Loucy (cell line): ENCODE measurements at regions not wholly inside any gene's neighbourhood (a gene's known extent, or its start where the extent isn't known, plus 50 kb on each side); places are given as distances from the start of the nearest gene placed in this dataset.
A peak's percentile ranks its signal among the peaks of the same experiment; 100 is the strongest.

Experiments used
- H2AFZ ChIP-seq: fragments of 200-600 bp; sonication (generic); 2 replicates; pipeline ENCODE4 v1.6.0; 2016; ENCODE audit warnings: antibody characterized with exemption, mild to moderate bottlenecking, low read length, moderate library complexity
- H3F3A ChIP-seq: fragments of 200-600 bp; 2 replicates; pipeline ENCODE4 v1.6.0; 2016; ENCODE audit warnings: antibody characterized with exemption, low read depth, mild to moderate bottlenecking
- H3K27me3 ChIP-seq: fragments of 200-600 bp; sonication (generic); 2 replicates; pipeline ENCODE4 v1.6.1; 2014; ENCODE audit warnings: low read length, mild to moderate bottlenecking; ENCODE audit not compliant: insufficient read depth, poor library complexity, severe bottlenecking
- H3K36me3 ChIP-seq: fragments of 200-600 bp; sonication (generic); 2 replicates; pipeline ENCODE4 v1.6.1; 2016; ENCODE audit warnings: low read length; ENCODE audit not compliant: insufficient read depth
- H3K4me1 ChIP-seq: fragments of 200-600 bp; sonication (generic); 2 replicates; pipeline ENCODE4 v1.5.1; 2014; ENCODE audit warnings: low read length, mild to moderate bottlenecking; ENCODE audit not compliant: insufficient read depth, poor library complexity, severe bottlenecking
- H3K4me2 ChIP-seq: fragments of 200-600 bp; sonication (generic); 2 replicates; pipeline ENCODE4 v1.6.0; 2014; ENCODE audit warnings: antibody characterized with exemption, low read length, low read depth, mild to moderate bottlenecking; ENCODE audit not compliant: poor library complexity, severe bottlenecking
- H3K4me3 ChIP-seq: fragments of 200-600 bp; sonication (generic); 2 replicates; pipeline ENCODE4 v1.5.1; 2014; ENCODE audit warnings: low read length, mild to moderate bottlenecking, mixed read lengths; ENCODE audit not compliant: poor library complexity, severe bottlenecking
- H3K79me2 ChIP-seq: fragments of 200-600 bp; sonication (generic); 2 replicates; pipeline ENCODE4 v1.6.1; 2014; ENCODE audit warnings: low read length; ENCODE audit not compliant: insufficient read depth
- H3K9ac ChIP-seq: fragments of 200-600 bp; sonication (generic); 2 replicates; pipeline ENCODE4 v1.6.0; 2014; ENCODE audit warnings: mild to moderate bottlenecking, low read depth, low read length, moderate library complexity; ENCODE audit not compliant: poor library complexity, severe bottlenecking
- H3K9me2 ChIP-seq: fragments of 200-600 bp; sonication (generic); replicated peaks from 2 replicates; pipeline ENCODE4 v1.6.1; 2016; ENCODE audit warnings: low read depth, low read length, mixed read lengths
- H3K9me3 ChIP-seq: fragments of 200-600 bp; sonication (generic); 2 replicates; pipeline ENCODE4 v1.6.1; 2014; ENCODE audit warnings: mild to moderate bottlenecking, antibody characterized with exemption, low read length, low read depth; ENCODE audit not compliant: insufficient read depth
- H4K20me1 ChIP-seq: fragments of 200-600 bp; sonication (generic); 2 replicates; pipeline ENCODE4 v1.6.0; 2014; ENCODE audit warnings: antibody characterized with exemption, low read length, mild to moderate bottlenecking; ENCODE audit not compliant: insufficient read depth, poor library complexity, severe bottlenecking
- EZH2phosphoT487 ChIP-seq: fragments of 200-600 bp; IDR thresholded peaks from 2 replicates; pipeline ENCODE4 v1.6.1; 2018; ENCODE audit warnings: antibody characterized with exemption, mild to moderate bottlenecking, moderate library complexity, borderline replicate concordance
- TF ChIP-seq, protein P1 (sequence below): fragments of 200-600 bp; sonication (generic); conservative IDR thresholded peaks from 2 replicates; pipeline ENCODE4 v1.5.1; 2014; ENCODE audit warnings: mild to moderate bottlenecking, antibody characterized with exemption, low read length

GRCh38 chr9:1855726-1856125, 159.4 kb upstream of the SMARCA2 start:
- Histone ChIP-seq H3K9me2 (no peaks in the 10 kb centered on the region), H3K4me3 (no peak overlapping the region), H3K27me3 (no peaks in the 10 kb centered on the region), H3K79me2 (no peaks in the 10 kb centered on the region), H3K4me2 (no peak overlapping the region), H3K9me3 (no peaks in the 10 kb centered on the region), H4K20me1 (no peaks in the 10 kb centered on the region), H3K4me1 (no peaks in the 10 kb centered on the region), H3F3A (no peaks in the 10 kb centered on the region), H3K9ac (no peak overlapping the region), H2AFZ (no peak overlapping the region), H3K36me3 (no peaks in the 10 kb centered on the region)
- TF ChIP-seq EZH2phosphoT487, result no peak
- TF ChIP-seq, protein P1, sequence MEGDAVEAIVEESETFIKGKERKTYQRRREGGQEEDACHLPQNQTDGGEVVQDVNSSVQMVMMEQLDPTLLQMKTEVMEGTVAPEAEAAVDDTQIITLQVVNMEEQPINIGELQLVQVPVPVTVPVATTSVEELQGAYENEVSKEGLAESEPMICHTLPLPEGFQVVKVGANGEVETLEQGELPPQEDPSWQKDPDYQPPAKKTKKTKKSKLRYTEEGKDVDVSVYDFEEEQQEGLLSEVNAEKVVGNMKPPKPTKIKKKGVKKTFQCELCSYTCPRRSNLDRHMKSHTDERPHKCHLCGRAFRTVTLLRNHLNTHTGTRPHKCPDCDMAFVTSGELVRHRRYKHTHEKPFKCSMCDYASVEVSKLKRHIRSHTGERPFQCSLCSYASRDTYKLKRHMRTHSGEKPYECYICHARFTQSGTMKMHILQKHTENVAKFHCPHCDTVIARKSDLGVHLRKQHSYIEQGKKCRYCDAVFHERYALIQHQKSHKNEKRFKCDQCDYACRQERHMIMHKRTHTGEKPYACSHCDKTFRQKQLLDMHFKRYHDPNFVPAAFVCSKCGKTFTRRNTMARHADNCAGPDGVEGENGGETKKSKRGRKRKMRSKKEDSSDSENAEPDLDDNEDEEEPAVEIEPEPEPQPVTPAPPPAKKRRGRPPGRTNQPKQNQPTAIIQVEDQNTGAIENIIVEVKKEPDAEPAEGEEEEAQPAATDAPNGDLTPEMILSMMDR, result no peak

- Histone ChIP-seq H3K79me2 (no peaks in the 10 kb centered on the region), H3K4me2 (no peak overlapping the region), H4K20me1 (no peaks in the 10 kb centered on the region), H3K36me3 (no peaks in the 10 kb centered on the region), H3K4me3 (no peak overlapping the region), H3K9ac (no peak overlapping the region), H3F3A (no peaks in the 10 kb centered on the region), H3K9me3 (no peaks in the 10 kb centered on the region), H3K4me1 (no peaks in the 10 kb centered on the region), H3K27me3 (no peaks in the 10 kb centered on the region), H3K9me2 (no peaks in the 10 kb centered on the region), H2AFZ (no peak overlapping the region)
- TF ChIP-seq, protein P1, result no peak
- no peak for TF ChIP-seq EZH2phosphoT487
Observed at GRCh38 chr9:1857808-1858207, 157.3 kb upstream of the SMARCA2 start.

DNA sequence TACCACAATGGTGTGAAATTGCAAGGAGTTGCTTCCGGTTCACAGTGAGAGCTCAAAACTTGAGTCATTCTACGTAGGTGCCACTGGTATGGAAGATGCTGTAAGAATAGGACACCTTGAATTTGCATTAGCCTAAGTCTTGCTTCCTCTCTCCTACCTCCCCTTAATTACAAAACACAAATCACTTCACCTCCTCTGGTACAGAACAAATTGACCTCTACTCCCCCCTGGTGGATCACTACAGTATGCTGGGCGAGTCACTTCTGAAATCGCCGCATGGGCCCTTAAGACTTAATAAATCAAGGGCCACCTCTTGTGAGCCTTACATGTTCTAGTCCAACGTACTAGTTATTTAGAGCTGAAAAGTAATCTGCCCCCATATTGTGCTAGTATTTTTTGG, 145.3 kb upstream of the SMARCA2 start:
- Histone ChIP-seq H3K27me3 (no peaks in the 10 kb centered on the region), H3K4me3 (no peak overlapping the region), H4K20me1 (no peaks in the 10 kb centered on the region), H2AFZ (no peak overlapping the region), H3K36me3 (no peaks in the 10 kb centered on the region), H3K4me1 (no peaks in the 10 kb centered on the region), H3K79me2 (no peaks in the 10 kb centered on the region), H3F3A (no peaks in the 10 kb centered on the region), H3K9ac (no peak overlapping the region), H3K9me3 (no peaks in the 10 kb centered on the region), H3K9me2 (no peaks in the 10 kb centered on the region), H3K4me2 (no peak overlapping the region)
- TF ChIP-seq EZH2phosphoT487, result no peak
- TF ChIP-seq, protein P1, result peak; percentile 78
